HG03045 (cell line): ENCODE measurements at regions not wholly inside any gene's neighbourhood (a gene's known extent, or its start where the extent isn't known, plus 50 kb on each side); places are given as distances from the start of the nearest gene placed in this dataset.
"Not testable (repeated sequence)": the region's sequence is repeated elsewhere in the genome, so short reads cannot be mapped to it uniquely, and the experiment has no call there.

ENCODE experiments used
- ATAC-seq: cut with Tn5 transposase; IDR thresholded peaks from one replicate; pipeline ENCODE4 v1.9.1; 2021; ENCODE audit warnings: mild to moderate bottlenecking, moderate library complexity; ENCODE audit not compliant: unreplicated experiment

DNA sequence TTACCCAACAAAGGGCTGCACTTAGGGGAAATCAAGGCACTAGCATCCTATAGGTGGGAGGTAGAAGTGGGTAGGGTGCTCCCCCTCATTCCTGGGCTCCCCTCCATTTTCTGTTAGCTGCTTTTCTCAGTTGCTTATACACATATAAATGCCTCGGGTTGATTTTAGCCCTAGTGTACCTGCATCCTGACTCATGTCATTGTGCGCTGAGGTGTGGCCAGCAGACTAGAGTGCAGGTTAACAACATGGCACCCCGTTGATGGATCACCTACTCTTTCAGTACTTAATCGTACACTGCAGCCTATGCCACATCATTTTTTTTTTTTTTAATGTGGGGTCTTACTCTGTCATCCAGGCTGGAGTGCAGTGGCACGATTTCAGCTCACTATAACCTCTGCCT, 144.0 kb upstream of the ITGB1 start:
- no peak for ATAC-seq

DNA sequence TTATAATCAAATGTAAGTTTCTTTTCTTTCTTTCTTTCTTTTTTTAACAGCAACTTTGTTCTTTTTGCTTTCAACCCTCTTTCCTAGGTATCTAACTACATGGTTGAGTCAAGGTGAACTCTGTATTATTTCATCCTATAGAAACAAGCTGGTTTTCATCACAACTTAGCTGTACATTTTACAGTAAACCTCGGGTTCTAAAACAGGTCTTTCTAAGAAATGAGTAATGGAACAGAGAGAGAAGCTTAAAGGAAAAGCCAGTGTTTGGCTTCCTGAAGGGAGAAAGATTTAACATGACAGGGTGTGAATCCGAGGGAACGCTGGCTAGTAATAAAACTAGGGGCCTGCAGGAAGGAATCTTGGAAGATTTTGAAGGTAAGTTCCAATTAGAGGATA, 143.4 kb upstream of the ITGB1 start:
- no peak for ATAC-seq

DNA sequence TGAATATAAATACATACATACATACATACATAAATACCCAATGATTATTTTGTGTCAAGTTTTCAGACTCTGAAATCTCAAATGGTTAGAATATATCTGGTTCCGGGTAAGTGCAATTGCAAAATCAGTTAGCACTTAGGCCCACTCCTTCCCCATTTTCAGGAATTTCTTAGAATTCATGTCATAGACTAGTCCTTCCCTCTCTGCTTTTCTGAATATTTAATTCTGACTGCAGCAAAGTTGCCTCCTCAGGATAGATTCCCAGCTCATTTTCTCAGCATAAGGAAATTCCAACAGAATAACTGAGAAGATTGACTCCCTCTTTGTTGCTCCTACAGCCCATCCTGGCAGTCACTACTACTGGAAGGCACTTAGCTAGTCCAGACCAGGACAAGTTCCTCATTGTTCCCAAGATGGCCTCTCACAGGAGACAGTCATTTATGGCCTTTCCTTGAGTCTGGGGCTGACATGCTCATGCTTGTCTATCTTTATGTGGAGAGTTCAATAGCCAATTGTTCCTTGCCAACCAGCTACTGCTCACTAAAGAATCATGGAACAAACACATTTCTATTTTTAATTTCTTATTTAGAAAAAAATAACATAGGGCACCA, 142.9 kb upstream of the ITGB1 start:
- no peak for ATAC-seq

DNA sequence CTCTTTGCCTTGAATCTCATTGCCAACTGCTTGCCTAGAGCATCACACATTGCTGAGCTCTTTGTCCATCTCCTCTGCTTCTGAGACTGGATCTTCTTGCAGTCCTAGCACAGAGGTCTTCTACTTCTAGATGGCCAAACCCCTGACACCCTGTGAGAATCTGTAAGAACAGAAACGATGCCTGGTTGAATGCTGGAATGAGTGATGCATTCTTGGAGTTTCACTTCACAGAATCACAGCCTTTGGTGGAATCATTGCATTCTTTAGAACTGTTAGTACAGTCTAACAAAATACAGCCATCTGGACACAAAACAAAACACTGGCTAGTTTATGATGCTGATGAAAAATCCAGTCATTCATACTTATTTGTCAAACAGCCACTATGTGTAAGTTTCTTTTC, 141.7 kb upstream of the ITGB1 start:
- ATAC-seq: no peak

DNA sequence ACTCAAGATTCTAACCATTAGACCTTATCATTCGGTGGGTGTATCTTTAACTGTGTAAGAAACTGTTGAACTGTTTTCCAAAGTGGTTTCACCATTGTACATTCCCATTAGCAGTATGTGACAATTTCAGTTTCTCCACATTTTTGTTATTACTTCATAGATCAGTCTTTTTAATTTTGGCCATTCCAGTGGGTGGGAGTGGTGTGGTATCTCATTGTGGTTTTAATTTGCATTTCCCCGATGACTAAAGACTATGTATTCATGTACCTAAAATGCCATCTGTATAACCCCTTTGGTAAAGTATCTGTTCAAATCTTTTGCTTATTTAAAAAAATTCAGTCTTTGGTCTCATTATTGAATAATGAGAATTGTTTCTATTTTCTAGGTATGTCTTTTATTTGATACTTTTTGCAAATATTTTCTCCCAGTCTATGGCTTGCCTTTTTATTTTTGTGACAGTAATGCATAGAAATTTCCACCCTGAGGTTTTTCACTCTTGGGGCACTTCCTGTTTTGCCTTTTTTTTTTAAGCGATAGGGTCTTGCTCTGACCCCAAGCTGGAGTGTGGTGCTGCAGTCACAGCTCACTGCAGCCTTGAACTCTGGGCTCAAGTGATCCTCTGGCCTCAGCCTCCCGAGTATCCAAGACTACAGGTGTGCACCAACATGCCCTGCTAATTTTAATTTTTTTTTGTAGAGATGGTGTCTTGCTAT, 141.1 kb upstream of the ITGB1 start:
- no peak for ATAC-seq

DNA sequence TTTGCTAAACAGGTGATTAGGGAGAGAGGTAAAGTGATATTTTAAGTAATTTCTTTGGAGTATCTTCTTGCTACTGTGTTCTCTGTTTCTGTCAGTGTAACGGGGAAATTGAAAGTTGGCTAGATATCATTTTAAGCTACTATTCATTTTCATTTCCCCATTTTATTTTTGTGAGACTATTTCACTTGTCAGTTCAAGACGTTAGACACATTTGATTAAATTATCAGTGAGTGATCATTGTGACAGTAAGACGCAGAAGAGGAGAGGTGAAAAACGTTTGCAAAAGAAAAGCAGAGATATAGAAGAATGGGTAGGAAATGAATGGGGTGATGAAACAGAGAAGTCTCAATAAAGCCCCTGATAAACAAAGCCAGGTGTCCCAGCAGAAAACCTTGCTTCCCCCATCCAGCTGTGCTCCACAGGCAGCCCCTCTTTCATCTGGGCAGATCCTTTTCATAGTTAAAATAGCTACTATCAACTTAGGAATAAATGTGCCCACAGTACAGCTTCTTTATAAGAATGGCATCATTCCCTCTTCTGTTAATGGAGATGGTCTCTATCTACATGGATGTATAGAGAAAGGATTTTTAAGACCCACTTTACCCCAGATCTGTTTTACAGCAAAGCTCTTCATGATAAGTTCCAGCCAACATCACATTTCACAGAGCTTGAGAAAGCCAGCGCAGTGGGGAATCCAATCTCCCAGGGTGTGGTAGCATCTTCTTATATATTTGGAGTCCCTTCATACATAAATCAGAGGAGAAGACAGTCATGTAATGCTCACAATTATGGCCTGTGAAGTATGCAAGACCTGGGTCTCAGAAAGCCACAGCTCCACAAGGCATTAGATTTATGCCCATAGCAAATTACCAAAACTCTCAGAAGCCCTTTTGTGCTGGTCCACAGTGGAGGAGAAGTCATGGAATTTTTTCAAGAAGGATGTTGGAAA, 138.1 kb upstream of the ITGB1 start:
- peak; percentile 63 for ATAC-seq

DNA sequence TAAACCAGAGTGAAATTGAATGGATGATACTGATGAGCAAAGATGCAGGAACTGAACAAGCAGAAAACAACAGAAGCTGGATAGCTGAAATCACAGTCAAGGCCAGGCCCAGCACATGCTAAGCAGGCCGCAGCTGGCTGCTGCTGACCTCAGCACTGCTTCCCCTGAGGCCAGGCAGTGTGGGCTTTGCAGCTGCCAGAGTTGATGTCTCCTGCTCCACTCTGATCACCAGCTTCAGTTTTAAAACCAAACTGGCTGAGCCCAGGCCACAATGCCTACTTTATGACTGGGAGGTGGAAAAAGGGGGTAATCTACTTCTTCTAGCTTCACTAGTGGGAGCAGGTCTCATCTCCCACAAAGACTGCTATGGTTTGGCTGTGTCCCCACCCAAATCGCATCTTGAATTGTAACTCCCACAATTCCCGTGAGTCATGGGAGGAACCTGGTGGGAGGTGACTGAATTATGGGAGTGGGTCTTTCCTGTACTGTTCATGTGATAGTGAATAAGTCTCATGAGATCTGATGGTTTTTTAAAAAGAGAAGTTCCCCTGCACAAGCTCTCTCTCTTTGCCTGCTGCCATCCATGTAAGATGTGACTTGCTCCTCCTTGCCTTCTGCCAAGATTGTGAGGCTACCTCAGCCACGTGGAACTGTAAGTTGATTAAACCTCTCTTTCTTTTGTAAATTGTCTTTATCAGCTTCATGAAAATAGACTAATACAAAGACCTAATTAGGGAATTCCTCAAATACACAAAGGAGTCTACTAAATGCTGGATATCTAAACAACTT, 136.4 kb upstream of the ITGB1 start:
- no peak for ATAC-seq

DNA sequence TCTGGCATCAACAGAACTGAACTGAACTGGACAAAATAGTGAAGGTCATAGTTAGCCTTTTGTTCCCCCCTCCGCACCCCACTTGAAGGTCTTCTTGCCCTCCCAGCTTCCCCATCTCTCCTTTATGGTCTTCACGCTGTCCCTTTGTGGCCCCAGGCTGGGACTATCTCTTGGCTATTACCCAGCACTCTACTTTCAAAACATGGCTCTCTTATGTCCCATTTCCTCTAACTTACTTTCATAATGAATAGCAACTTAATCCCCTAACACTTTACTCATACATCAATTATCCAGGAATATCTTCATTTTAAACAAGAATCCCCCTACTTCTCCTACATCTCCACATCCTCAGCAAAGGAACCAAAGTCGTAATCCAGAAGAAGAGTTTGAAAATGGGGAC, 135.3 kb upstream of the ITGB1 start:
- no peak for ATAC-seq

DNA sequence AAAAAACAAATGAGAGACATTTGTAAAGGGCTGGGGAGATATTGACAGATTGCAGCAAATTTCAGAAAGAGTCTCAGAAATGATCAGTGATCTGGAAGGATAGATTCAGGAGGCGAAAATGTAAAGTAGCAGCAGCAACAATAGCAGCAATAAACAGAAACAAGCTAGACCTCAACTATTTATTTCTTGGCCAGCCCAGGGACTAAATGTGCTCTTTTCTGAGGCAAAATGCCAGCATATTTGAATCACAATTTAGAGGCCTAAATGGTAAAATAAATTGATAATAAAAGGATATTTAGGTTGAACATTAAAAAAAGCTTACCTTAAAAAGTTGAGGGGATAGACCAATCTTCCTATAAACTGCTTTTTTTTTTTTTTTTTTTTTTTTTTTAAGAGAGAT, 134.6 kb upstream of the ITGB1 start:
- ATAC-seq: no peak

DNA sequence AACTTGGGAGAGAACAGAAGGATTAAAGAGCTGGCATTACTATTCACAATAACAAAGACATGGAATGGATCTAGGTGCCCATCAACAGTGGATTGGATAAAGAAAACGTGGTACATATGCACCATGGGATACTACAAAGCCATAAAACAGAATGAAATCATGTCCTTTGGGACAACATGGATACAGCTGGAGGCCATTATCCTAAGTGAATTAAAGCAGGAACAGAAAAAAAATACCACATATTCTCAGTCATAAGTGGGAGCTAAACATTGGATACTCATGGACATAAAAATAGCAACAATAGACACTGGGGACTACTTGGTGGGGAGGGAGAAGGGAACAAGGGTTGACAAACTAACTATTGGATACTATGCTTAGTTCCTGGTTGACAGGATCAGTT, 133.2 kb upstream of the ITGB1 start:
- ATAC-seq: no peak

DNA sequence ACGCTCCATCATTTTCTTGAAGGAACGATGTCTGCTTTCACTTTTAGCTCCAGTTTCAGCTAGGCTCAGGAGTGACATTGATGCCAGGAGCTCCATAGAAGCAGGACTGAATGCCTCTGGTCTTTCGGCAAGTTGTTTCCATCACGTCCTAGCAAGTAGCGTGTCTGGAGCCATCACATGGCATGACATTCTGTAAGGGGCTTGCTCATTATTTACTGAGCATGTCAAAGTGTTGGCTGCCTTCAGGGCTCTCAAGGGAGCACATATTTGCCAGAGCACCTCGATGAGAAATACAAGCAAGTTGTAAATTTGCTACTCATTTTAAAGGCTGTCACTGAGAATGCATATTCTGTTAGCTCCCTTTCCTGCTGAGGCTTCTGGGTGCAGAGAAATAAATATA, 131.0 kb upstream of the ITGB1 start:
- ATAC-seq: no peak

DNA sequence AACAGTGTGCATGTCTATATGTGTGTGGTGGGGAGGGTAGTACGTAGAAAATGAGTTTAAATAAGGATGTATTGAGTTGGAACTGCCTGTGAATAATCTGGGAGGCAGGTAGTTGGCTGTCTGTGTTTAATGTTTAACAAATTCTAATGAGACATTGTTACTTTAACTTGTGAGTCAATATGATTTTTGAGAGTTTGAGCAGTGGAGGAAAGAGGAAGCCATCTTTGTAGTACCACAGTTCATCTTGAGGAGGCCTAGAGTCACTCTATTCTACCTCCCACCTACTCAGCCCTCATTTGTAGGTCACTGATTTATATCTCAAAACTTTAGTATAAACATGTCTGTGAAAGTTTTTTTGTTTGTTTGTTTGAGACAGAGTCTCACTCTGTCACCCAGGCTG, 129.9 kb upstream of the ITGB1 start:
- ATAC-seq: no peak

DNA sequence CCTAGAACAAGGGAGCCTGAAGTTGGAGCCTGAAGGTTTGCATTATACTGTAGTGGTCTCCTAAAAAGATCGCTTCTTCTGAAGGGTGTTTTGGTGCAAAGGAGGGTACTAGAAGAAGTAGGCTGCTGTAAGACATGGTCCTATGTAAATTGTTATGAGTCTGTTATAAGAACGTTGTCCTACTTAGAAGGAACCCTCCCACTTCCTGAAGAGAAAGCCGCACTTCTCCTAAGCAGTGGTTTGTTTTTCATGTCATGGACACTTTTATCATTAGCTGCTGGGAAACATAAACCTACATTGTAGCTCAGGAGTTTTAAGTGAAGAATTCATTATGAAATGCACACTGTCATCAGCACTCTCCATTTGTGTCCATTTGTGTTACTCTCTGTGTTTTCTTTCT, 129.1 kb upstream of the ITGB1 start:
- ATAC-seq: no peak

DNA sequence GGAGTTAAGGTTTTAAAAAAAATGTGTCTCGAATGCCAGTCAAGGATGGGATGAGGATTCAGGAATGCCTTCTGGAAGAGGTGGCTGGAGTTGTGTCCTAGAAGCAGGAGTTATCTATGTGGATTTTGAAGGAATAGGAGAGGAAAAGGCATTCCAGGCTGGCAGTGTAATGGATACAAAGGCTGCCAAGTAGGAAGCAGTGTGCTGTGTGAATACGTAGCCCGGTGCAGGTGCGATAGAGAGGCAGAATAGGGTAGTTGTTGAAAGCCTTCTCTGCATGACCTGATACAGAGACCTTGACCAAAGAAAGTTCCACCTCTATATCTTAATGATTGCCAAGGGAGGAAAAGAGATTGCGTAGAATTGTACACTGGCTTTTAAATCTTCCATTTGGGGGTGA, 128.1 kb upstream of the ITGB1 start:
- no peak for ATAC-seq

DNA sequence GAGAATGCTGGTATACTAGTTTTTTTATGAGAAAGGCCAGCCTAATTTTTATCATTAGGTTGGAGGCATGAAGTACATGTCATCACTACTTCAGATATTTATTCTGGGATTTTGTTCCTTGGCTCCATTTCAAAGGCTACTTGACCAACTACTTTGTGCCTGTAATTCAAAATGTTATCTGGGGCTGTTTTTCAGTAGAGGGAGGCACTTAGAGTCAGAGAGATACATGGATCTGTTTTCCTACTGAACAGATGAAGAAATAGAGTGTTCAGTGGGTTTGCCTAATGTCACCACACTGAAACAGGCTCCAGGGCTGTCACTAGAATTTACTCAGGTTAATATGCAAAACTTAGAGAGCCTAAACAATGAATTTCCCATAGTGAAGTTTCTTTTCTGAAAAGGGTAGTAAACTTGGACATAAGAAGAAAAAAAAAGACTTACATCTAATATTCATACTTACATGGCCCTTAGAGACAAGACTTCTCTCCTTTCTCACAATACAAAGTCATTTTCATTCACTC, 127.3 kb upstream of the ITGB1 start:
- ATAC-seq: no peak

DNA sequence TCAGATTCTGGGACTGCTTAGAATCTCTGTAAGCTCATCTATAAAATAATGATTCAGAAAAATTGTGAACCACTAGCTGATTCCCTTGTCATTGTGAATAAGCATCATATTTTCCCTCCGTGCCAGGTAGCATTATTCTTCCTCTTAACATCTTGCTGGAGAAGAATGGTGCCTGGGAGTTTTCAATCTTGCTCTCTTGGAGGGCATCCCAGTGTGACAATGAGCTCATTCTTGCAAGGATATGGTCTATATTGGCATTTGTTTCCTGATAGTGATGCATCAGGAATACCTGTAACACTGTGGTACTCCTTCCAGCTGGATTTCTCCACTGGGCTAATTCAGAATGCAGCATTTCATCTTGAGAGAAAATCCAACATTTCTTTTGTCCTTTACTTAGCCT, 126.4 kb upstream of the ITGB1 start:
- no peak for ATAC-seq

DNA sequence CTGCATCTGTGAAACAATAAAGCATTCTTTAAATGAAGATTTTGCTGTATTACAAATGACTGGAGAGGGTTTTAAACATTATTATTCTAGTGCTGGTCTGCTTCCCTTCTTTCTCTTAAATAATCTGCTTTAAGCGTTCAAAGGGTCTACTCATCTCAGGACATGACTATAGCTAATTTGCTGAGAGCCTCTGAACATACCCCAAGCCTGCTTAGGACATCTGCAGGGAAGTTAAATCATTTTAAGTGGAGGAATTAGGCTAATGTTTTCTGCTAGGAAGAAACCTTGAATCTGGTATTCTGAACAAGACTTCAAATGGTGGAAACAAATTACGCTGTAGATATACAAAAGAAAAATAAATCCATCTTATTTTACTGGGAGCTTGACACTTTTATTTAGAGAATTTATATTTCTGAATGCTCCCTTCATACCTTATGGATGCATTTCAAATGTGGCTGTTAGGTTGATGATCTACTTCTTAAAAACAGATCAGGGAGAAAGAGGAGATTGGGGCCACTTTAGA, 124.4 kb upstream of the ITGB1 start:
- no peak for ATAC-seq

DNA sequence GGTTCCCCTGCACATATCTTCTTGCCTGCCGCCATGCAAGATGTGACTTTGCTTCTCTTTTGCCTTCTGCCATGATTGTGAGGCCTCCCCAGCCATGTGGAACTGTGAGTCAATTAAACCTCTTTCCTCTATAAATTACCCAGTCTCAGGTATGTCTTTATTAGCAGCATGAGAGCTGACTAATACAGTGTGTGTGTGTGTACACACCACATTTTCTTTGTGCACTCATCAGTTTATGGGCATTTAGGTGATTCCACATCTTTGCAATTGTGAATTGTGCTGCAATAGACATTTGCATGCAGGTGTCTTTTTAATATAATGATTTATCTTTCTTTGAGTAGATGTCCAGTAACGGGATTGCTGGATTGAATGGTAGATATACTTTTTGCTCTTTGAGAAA, 122.4 kb upstream of the ITGB1 start:
- ATAC-seq: not testable (repeated sequence)

DNA sequence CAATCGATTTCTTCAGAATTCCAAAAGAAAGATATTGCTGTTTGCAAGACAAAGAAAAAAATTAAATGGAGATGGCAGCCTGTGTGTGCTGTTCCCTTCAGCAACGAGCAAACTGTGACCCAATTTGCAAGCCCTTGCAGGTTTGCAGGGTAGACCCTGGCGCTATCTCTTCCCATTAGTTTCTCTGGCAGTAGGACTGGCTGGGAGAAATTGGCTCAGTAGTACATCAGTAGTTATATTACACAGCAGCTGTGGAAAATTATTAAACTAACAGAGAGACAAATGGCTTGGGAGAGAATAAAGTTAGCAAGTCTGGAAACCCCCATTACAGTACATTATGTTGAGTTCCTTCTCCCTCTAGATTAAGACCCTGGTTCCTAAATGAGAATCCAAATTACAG, 116.4 kb upstream of the ITGB1 start:
- no peak for ATAC-seq

DNA sequence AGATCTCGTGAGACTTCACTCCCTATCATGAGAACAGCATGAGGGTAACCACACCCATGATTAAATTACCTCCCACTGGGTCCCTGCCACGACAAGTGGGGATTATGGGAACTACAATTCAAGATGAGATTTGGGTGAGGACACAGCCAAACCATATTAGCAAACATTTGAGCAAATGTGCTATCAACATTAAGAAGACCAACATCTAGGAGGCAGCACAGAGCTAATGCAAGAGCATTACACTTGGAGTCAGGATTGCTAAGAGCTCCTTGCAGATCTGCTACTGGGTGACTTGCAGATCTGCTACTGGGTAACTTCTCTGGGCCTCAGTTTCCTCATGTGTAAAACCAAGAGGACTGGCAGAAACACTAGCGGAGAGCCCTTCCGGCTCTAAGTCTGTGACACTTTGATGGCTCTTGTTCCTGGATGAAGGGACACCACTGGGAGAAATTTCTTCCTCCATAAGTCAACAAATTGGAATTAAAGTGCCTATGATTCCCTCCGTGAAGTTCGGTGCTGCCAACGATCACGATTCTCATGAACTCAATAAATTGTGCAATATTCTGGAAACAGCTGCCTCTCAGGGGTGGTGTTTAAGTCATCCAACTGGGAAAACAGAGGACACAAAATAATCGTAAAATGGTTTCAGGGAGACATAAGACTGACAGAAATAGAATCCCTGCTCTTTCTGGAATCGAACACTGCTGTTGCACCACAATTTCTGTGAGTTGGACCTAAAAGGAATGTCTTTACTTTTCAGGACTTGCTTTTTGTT, 115.8 kb upstream of the ITGB1 start:
- ATAC-seq: no peak
